ENCODE measurements at regions not wholly inside any gene's neighbourhood (a gene's known extent, or its start where the extent isn't known, plus 50 kb on each side); places are given as distances from the start of the nearest gene placed in this dataset.

- Mint-ChIP-seq H3K4me1 (no peaks in the 10 kb centered on the region), H3K27me3 (ENCODE audit: insufficient read depth, low read depth, poor library complexity) (no peaks in the 10 kb centered on the region), H3K36me3 (ENCODE audit: low read depth) (no peaks in the 10 kb centered on the region), H3K4me3 (no peak overlapping the region), H3K27ac (no peak overlapping the region), H3K9me3 (no peaks in the 10 kb centered on the region)
- no peak overlapping the region for H3K4me3 ChIP-seq
- no peaks in the 10 kb centered on the region for H3K36me3 ChIP-seq (ENCODE audit: insufficient read depth)
- TF ChIP-seq CREB1 (CRISPR knock-in tag; IDR thresholded peaks at IDR 0.05; ENCODE audit: low read depth) = no peak
- TF ChIP-seq ZNF114 (CRISPR knock-in tag; IDR thresholded peaks at IDR 0.05) = no peak
- TF ChIP-seq ZNF462 (CRISPR knock-in tag; IDR thresholded peaks at IDR 0.05) = no peak
- no peak for TF ChIP-seq REST (IDR thresholded peaks at IDR 0.05; ENCODE audit: unreplicated experiment)
- TF ChIP-seq EZH2phosphoT487 (IDR thresholded peaks at IDR 0.05; ENCODE audit: unreplicated experiment) = no peak
- no peak for TF ChIP-seq POLR2AphosphoS5 (IDR thresholded peaks at IDR 0.05; ENCODE audit: low read depth)
- no peak for TF ChIP-seq ZNF331 (CRISPR knock-in tag; IDR thresholded peaks at IDR 0.05; ENCODE audit: low read depth)
- TF ChIP-seq STAT1 (IDR thresholded peaks at IDR 0.05; ENCODE audit: unreplicated experiment) = no peak
- TF ChIP-seq, protein P1, sequence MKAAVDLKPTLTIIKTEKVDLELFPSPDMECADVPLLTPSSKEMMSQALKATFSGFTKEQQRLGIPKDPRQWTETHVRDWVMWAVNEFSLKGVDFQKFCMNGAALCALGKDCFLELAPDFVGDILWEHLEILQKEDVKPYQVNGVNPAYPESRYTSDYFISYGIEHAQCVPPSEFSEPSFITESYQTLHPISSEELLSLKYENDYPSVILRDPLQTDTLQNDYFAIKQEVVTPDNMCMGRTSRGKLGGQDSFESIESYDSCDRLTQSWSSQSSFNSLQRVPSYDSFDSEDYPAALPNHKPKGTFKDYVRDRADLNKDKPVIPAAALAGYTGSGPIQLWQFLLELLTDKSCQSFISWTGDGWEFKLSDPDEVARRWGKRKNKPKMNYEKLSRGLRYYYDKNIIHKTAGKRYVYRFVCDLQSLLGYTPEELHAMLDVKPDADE (IDR thresholded peaks at IDR 0.05) = no peak
- TF ChIP-seq CTCF (conservative IDR thresholded peaks at IDR 0.05; ENCODE audit: low read depth in 2 of 2) = no peak
- TF ChIP-seq JUNB (IDR thresholded peaks at IDR 0.05; ENCODE audit: unreplicated experiment) = no peak
- H3K4me2 ChIP-seq = no peak overlapping the region
- no peaks in the 10 kb centered on the region for H3K4me1 ChIP-seq (ENCODE audit: insufficient read depth)
- H3K27me3 ChIP-seq (ENCODE audit: insufficient read depth) = no peaks in the 10 kb centered on the region
- H3F3A ChIP-seq (replicated peaks; ENCODE audit: low read depth) = no peaks in the 10 kb centered on the region
- no peaks in the 10 kb centered on the region for H3K9me2 ChIP-seq (ENCODE audit: insufficient read depth)
- H3K27ac ChIP-seq (ENCODE audit: low read depth) = no peak overlapping the region
- DNase-seq (ENCODE audit: low spot score) (no peak), ATAC-seq (no peak)
- no peaks in the 10 kb centered on the region for H4K20me1 ChIP-seq (replicated peaks; ENCODE audit: insufficient read depth)
- no peak overlapping the region for H2AFZ ChIP-seq
- no peaks in the 10 kb centered on the region for H3K79me2 ChIP-seq (replicated peaks; ENCODE audit: insufficient read depth)
Observed at GRCh38 chr2:12941203-12941602, 224.5 kb downstream of the TRIB2 start.
